ENCODE measurements at regions not wholly inside any gene's neighbourhood (a gene's known extent, or its start where the extent isn't known, plus 50 kb on each side); places are given as distances from the start of the nearest gene placed in this dataset.

GRCh38 chr18:42412896-42413295 is 457.9 kb downstream of the PIK3C3 start:
- DNase-seq, result no peak

- DNase-seq, result no peak
Measured at GRCh38 chr18:42413870-42414269, 458.8 kb downstream of the PIK3C3 start.

DNA sequence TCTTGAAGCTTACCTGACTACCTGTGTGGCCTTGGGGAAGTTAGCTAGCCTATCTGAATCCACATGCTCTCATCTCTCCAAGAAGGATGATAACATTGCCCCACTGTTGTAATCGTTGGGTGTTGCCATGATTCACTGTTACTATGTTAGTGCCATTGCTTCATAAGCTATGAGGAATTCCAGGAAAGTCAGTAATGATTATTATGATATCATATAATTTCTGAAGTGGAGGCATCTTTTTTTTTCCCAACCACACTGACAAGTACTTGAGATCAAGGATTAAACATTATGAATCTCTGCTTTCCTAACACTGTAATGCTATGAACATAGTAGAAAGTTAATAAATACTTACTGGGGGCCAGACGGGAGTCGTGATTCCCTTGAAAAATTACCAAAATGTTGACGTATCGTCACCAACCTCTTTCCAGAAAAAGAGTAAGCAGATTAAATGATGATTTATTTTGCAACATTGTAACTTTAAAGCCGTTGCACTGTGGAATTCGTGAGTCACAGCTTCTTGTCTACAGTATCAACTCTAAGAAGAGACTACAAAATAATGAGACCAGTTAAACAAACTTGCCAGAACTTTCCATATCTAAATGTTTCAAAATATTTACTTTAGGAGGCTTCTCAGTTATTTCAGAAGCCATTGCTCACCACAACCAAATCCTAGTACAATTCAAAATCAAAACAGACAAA is 459.9 kb downstream of the PIK3C3 start:
- no peak for DNase-seq

GRCh38 chr18:42417189-42417588 is 462.2 kb downstream of the PIK3C3 start:
- no peak for DNase-seq

GRCh38 chr18:42418121-42418520 is 463.1 kb downstream of the PIK3C3 start:
- no peak for DNase-seq

GRCh38 chr18:42425025-42425424 is 470.0 kb downstream of the PIK3C3 start:
- DNase-seq, result no peak

GRCh38 chr18:42426496-42427015 is 471.5 kb downstream of the PIK3C3 start:
- no peak for DNase-seq

DNA sequence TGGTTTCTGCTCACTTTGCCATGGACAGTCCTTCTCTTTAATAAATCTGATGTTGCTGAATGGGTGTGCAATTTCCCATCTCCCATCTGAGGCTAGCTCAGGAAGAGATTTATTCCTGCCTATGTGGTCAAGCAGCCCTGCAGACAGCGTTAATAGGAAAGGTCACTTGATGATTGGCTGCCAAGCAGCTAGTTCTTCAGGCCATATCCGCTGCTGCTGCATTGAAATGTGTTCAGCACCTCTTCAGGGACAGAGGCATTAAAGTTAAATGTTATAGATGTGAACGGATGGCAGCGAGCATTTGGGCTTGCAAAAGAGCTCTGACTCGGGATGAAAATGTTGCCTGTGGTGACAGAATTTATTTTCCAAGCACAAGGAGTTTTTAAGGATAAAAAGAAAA is 474.2 kb downstream of the PIK3C3 start:
- DNase-seq, result no peak

DNA sequence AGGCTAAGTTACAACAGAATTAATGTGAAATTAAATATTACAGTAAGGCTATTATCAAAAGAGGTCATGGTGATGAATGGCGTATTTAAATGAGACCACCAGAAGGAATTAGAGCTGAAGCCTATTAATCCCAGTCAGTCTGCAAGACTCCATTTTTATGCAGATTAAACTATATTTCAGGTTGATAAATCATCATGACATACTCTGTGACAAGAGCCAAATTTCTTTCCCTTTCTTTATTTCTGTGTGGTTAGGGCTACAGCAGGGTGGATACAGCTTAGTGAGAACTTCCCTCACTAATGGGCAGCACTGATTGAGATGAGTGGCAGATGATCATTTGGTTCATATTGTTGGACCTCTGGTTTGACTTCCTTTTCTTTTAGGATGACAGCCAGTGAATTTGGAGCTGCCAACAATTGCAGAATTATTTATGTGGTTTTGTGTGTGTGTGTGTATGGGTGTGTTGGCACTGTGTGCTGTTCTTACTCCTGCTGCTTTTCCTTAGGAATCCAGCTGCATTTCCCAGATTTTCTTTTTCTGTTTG is 481.3 kb downstream of the PIK3C3 start:
- DNase-seq, result no peak

DNA sequence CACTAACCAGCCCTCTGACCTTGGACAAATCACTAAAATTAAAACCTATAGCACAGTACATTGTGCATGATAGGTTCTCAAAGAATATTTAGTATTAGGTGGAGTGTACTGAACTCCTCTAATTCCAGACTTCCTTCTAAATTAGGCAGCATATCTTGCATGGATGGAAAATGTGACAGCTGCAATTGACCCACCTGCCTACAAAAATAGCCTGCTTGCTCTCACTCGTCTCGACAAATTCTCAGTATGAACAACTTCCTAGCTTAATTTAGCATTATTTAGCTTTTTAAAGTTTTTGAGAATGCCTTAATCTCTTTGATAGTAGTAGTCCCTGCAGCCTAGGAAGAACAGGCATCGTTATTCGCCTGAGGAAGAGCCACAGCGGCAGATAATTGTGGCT is 482.0 kb downstream of the PIK3C3 start:
- no peak for DNase-seq

DNA sequence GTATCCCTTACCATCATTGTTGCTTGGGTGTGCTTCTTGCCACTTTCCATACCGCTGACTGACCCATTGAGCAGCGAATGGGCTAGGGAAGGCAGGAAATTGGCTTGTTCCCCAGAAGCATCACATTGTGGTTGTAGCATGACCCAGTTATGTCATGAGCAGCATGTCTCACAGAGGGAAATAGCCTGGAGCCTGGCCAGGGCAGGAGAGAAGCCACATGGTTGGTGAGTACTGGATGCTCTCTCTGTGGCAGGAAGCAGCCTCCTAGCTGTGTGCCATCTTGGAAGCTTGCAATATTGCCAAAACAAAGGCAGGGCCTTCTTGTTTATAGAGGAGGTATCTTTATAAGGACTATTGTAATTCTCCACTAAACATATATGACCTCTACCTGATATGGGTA is 482.6 kb downstream of the PIK3C3 start:
- no peak for DNase-seq

DNA sequence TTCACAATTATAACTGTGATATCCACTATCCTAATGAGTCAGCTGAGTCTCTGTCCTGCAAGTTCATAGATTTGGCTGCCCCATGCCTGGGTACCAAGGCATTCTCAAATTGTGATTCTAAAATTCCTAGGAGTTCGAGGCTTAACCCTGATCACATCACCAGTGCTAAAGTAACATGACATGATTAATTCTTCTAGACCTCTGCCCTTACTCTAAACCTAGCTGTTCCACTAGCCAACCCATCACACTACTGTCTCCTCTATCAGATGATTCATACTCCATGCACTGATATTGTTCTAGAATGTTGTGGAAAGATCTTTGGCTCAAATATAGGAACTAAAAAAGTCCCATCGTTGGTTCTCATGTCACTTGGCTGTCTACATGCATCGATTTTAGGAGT is 487.6 kb downstream of the PIK3C3 start:
- no peak for DNase-seq

GRCh38 chr18:42444349-42444748 is 489.3 kb downstream of the PIK3C3 start:
- DNase-seq, result no peak

GRCh38 chr18:42445359-42445758 is 490.3 kb downstream of the PIK3C3 start:
- DNase-seq, result no peak

GRCh38 chr18:42446195-42446594 is 491.2 kb downstream of the PIK3C3 start:
- no peak for DNase-seq

DNA sequence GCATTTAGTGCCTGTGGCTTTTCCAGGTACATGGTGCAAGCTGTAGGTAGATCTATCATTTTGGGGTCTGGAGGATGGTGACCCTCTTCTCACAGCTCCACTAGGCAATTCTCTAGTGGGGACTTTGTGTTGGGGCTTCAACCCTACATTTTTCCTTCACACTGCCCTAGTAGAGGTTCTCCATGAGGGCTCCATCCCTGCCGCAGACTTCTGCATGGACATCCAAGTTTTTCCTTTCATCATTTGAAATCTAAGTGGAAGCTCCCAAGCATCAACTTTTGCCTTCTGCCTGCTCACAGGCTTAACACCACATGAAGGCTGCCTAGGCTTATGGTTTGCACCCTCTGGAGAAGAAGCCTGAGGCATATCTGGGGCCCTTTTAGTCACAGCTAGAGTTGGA is 492.7 kb downstream of the PIK3C3 start:
- DNase-seq, result no peak

DNA sequence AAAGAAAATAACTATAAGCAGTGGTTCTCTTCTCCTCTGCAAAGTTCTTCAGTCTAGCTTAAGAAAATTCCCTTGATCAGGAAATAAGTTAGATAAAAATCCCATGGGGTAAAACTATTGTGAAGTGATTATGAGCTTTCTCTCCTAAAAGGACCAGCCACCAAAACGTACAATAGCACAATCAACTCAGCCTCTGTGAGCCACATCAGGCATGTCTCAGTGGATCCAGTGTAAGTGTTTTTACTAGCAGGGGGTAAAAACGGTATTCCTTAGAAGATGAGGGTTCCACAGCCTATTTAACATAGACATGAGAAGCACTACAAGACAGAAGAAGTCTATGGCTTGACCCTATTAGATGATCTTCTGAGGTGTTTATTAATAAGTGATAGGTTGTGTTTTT is 503.2 kb downstream of the PIK3C3 start:
- DNase-seq, result no peak

- DNase-seq, result no peak
Measured at GRCh38 chr18:42459873-42460272, 504.8 kb downstream of the PIK3C3 start.

- DNase-seq, result no peak
Measured at GRCh38 chr18:42471885-42472284, 516.9 kb downstream of the PIK3C3 start.

DNA sequence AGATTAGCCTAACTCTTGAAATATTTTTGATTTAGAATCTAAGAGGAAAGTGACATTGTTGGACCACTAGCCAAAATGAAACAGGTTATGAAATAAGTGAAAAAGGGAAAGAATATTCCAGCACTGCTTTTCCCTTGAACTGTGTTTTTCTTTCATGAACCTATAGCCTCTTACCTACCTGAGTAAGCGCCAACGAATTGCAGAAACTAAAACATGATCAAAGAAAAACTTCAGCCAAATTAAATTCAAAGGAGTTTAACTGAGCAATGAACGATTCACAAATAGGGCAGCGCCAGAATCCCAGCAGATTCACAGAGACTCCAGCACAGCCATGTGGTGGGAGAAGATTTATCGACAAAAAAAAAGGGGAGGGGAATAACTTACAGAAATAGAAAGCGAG is 518.6 kb downstream of the PIK3C3 start:
- no peak for DNase-seq

- no peak for DNase-seq
Measured at GRCh38 chr18:42474577-42474976, 519.5 kb downstream of the PIK3C3 start.

- no peak for DNase-seq
Measured at GRCh38 chr18:42475157-42475556, 520.1 kb downstream of the PIK3C3 start.

GRCh38 chr18:42477267-42477666 is 522.2 kb downstream of the PIK3C3 start:
- no peak for DNase-seq

- DNase-seq, result no peak
Measured at GRCh38 chr18:42480441-42480840, 525.4 kb downstream of the PIK3C3 start.

DNA sequence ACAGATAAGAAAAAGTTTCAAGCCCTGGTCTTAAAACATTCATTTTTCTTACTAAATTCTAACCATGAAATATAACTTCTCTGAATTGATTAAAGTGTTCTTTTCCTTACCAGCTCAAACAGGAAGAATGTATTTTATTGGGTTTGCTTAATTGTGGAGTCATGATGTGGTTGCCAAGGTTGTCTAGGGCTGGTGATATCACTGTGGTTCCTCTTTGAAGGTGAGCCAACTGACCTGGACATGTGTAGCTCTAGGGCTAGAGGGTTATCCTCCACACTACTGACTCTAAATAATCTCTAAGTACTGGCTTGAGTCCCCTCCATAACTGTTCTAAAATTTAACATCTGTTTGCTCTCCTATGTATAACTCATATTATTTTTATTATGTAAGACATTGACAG is 529.6 kb downstream of the PIK3C3 start:
- no peak for DNase-seq
